ENCODE measurements at regions not wholly inside any gene's neighbourhood (a gene's known extent, or its start where the extent isn't known, plus 50 kb on each side); places are given as distances from the start of the nearest gene placed in this dataset.
"Not testable (repeated sequence)": the region's sequence is repeated elsewhere in the genome, so short reads cannot be mapped to it uniquely, and the experiment has no call there.

GRCh38 chr14:66315098-66315497, 171.1 kb upstream of the CCDC196 start:
- no peak for TF ChIP-seq CTCF (IDR thresholded peaks at IDR 0.05; ENCODE audit: low read depth, low read length)
- no peak for DNase-seq (ENCODE audit: extremely low read depth, low read depth)

DNA sequence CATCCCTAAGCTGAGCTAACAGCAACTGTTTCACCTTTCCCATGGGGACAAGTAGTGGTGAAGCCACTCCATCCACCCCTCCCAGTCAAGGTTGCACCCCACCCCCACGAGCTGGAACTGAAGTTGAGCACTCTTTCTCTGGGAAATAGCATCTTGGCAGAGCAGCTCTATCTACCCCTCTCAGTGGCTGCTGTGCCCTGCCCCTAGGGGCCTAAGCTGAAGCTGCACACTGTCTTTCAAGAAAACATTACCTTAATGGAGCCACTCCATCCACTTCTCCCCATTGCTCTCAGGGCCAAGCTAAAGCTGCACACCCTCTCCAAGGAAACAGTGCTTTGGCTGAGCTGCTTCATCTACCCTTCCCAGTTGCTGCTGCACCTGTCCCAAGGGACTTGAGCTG, 170.6 kb upstream of the CCDC196 start:
- DNase-seq (ENCODE audit: extremely low read depth, low read depth), result no peak
- TF ChIP-seq CTCF (IDR thresholded peaks at IDR 0.05; ENCODE audit: low read depth, low read length), result no peak

DNA sequence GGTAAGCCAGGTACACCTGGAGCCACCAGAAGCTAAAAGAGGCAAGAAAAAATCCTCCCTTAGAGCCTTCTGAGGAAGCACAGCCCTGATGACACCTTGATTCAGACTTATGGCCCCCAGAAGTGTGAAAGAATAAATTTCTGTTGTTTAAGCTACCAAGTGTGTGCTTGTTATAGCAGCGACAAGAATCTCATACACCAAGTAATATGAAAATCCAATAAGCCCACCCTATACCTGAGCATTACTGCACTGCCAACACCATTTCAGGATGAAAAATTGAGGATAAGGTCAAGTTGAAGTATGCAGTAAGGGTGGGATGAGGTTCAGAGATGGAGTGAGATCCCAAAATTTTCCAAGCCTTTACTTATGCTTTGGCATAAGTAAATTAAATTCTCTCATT, 163.6 kb upstream of the CCDC196 start:
- no peak for DNase-seq (ENCODE audit: extremely low read depth, low read depth)
- no peak for TF ChIP-seq CTCF (IDR thresholded peaks at IDR 0.05; ENCODE audit: low read depth, low read length)

DNA sequence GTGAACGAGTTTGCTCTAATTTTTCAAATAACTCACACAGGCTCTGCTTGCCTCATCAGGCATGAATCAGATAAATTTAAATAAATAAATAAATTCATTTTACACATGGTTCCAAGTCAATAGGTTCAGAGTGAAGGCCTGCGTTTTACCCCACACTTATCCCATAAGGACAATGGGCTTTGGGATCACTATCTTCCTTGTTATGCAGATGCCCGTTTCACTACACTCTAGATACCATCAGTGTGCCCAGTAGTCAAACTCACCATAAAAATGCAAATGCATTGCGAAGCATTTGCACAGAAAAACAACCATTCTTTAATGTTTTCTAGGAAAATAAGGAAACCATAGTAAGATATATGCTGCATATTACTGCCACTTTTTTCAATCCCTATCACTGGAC, 155.9 kb upstream of the CCDC196 start:
- no peak for TF ChIP-seq CTCF (IDR thresholded peaks at IDR 0.05; ENCODE audit: low read depth, low read length)
- DNase-seq (ENCODE audit: extremely low read depth, low read depth), result no peak

DNA sequence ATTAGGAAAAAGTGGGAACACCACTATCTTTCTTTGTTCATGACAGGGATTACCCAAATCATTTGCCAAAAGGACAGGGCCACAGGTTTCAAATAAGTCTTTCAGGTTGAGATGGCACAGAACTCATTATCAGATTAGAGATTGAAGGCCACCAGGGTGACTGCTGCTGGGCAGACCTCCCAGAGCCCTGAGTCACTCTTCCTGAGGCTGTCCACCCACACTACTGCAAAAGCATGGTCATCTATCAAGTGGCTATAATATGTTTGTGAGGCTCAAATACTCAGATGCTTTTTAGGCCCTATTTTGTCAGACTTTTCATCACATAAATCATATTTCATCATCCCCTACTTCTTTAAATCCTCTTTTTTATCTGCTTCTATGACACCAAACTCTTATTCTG, 155.3 kb upstream of the CCDC196 start:
- DNase-seq (ENCODE audit: extremely low read depth, low read depth), result no peak
- TF ChIP-seq CTCF (IDR thresholded peaks at IDR 0.05; ENCODE audit: low read depth, low read length), result no peak

- not testable (repeated sequence) for DNase-seq (ENCODE audit: extremely low read depth, low read depth)
These were observed 152.9 kb upstream of the CCDC196 start for GRCh38 chr14:66333293-66333692.

- no peak for DNase-seq (ENCODE audit: extremely low read depth, low read depth)
- no peak for TF ChIP-seq CTCF (IDR thresholded peaks at IDR 0.05; ENCODE audit: low read depth, low read length)
These were observed 144.9 kb upstream of the CCDC196 start for GRCh38 chr14:66341239-66341638.

GRCh38 chr14:66345986-66346385, 140.2 kb upstream of the CCDC196 start:
- DNase-seq (ENCODE audit: extremely low read depth, low read depth), result no peak
- no peak for TF ChIP-seq CTCF (IDR thresholded peaks at IDR 0.05; ENCODE audit: low read depth, low read length)

All from AG09319 (cell line).